Spleen (tissue), 7 donors: ENCODE measurements at regions not wholly inside any gene's neighbourhood (a gene's known extent, or its start where the extent isn't known, plus 50 kb on each side); places are given as distances from the start of the nearest gene placed in this dataset.

Source experiments
- CTCF ChIP-seq, 11 experiments: fragments of 200-600 bp in 7 of 11; fragments of 450-650 bp in 4 of 11; sonication (generic) in 4 of 11; IDR thresholded peaks in 8 of 11; conservative IDR thresholded peaks in 3 of 11; 1 replicate in 7 of 11; 2 replicates in 4 of 11; pipeline versions ENCODE4 v1.4.0 to v1.8.0; 2016 to 2021; ENCODE audit warnings: antibody characterized with exemption in 11 of 11, inconsistent platforms in 4 of 11, mild to moderate bottlenecking in 1 of 11
- POLR2A ChIP-seq, 3 donors: fragments of 450-650 bp; IDR thresholded peaks; one replicate each; pipeline ENCODE4 v1.5.1; 2017; ENCODE audit warnings: antibody characterized with exemption in 3 of 3, mild to moderate bottlenecking in 1 of 3
- donor health status: DM: no; HTN: no; CAD: no; lungs with moderate emphysema.
- donor health status: DM: no; HTN: no; CAD: no.
- donor health status: DM: no; HTN: no; CAD: no.

- TF ChIP-seq CTCF (IDR thresholded peaks at IDR 0.05 in 8 of 11, conservative IDR thresholded peaks at IDR 0.05 in 3 of 11), result no peak
- no peak for TF ChIP-seq POLR2A (IDR thresholded peaks at IDR 0.05)
These were observed 79.9 kb downstream of the RBMXL2 start for GRCh38 chr11:7168741-7168990.
